GM18520 (cell line): ENCODE measurements at regions not wholly inside any gene's neighbourhood (a gene's known extent, or its start where the extent isn't known, plus 50 kb on each side); places are given as distances from the start of the nearest gene placed in this dataset.
"Not testable (repeated sequence)": the region's sequence is repeated elsewhere in the genome, so short reads cannot be mapped to it uniquely, and the experiment has no call there.

Source experiments
- ATAC-seq: cut with Tn5 transposase; IDR thresholded peaks from one replicate; pipeline ENCODE4 v1.9.1; 2021; ENCODE audit not compliant: unreplicated experiment

GRCh38 chr6:14290772-14291330 is 173.3 kb downstream of the CD83 start:
- ATAC-seq: no peak

GRCh38 chr6:14291331-14291730 is 173.8 kb downstream of the CD83 start:
- no peak for ATAC-seq

- ATAC-seq: no peak
These were observed 174.5 kb downstream of the CD83 start for GRCh38 chr6:14292119-14292518.

GRCh38 chr6:14294270-14294951 is 176.8 kb downstream of the CD83 start:
- ATAC-seq: no peak

GRCh38 chr6:14296698-14297097 is 179.1 kb downstream of the CD83 start:
- ATAC-seq: not testable (repeated sequence)

GRCh38 chr6:14297118-14297517 is 179.5 kb downstream of the CD83 start:
- ATAC-seq: not testable (repeated sequence)

GRCh38 chr6:14300189-14300588 is 182.6 kb downstream of the CD83 start:
- not testable (repeated sequence) for ATAC-seq

GRCh38 chr6:14300721-14301120 is 183.1 kb downstream of the CD83 start:
- not testable (repeated sequence) for ATAC-seq

GRCh38 chr6:14301477-14301876 is 183.9 kb downstream of the CD83 start:
- not testable (repeated sequence) for ATAC-seq

- ATAC-seq: no peak
These were observed 187.6 kb downstream of the CD83 start for GRCh38 chr6:14305131-14305530.

GRCh38 chr6:14305624-14306023 is 188.1 kb downstream of the CD83 start:
- ATAC-seq: no peak

- no peak for ATAC-seq
These were observed 188.8 kb downstream of the CD83 start for GRCh38 chr6:14306151-14306906.

- ATAC-seq: no peak
These were observed 191.9 kb downstream of the CD83 start for GRCh38 chr6:14309516-14309915.

GRCh38 chr6:14309951-14310445 is 192.4 kb downstream of the CD83 start:
- ATAC-seq: no peak

GRCh38 chr6:14310960-14311359 is 193.4 kb downstream of the CD83 start:
- no peak for ATAC-seq

GRCh38 chr6:14312587-14312986 is 195.0 kb downstream of the CD83 start:
- no peak for ATAC-seq

GRCh38 chr6:14313248-14313647 is 195.7 kb downstream of the CD83 start:
- no peak for ATAC-seq

- no peak for ATAC-seq
These were observed 197.8 kb downstream of the CD83 start for GRCh38 chr6:14315353-14315752.

- ATAC-seq: no peak
These were observed 199.2 kb downstream of the CD83 start for GRCh38 chr6:14316651-14317386.

GRCh38 chr6:14317387-14317970 is 199.9 kb downstream of the CD83 start:
- no peak for ATAC-seq

GRCh38 chr6:14320332-14320731 is 202.8 kb downstream of the CD83 start:
- no peak for ATAC-seq
